ENCODE measurements at regions not wholly inside any gene's neighbourhood (a gene's known extent, or its start where the extent isn't known, plus 50 kb on each side); places are given as distances from the start of the nearest gene placed in this dataset.

GRCh38 chr12:114483996-114484395, 78.1 kb upstream of the TBX5 start:
- H3K9me3 Mint-ChIP-seq, result no peaks in the 10 kb centered on the region
- H3K4me3 Mint-ChIP-seq, result no peak overlapping the region
- intact Hi-C loops (cut with micrococcal nuclease), result no loop called here
- no peaks in the 10 kb centered on the region for H3K4me1 Mint-ChIP-seq (ENCODE audit: low read depth)
- H3K27me3 Mint-ChIP-seq, result peaks cover 43% of the 10 kb centered on the region
- H3K36me3 Mint-ChIP-seq (ENCODE audit: low read depth), result no peaks in the 10 kb centered on the region
- H3K27ac Mint-ChIP-seq, result no peak overlapping the region

DNA sequence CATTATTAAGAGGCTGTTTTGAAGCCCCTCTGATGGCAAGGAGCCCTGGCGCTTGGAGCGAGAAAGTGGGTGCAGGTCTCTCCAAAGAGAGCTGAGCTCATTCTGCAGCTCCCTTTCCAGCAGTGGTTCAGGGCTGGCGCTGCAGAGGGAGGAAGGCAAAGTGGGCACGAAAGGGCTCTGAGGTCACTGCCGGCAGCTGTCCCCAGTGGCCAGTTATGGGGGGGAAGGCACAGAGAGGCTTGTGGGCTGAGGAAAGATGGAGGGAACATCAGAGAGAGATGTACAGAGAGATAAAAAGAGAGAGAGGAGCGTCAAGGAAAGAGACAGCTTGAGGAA, 75.2 kb upstream of the TBX5 start:
- H3K27ac Mint-ChIP-seq, result no peak overlapping the region
- H3K4me3 Mint-ChIP-seq, result no peak overlapping the region
- no peaks in the 10 kb centered on the region for H3K36me3 Mint-ChIP-seq (ENCODE audit: low read depth)
- intact Hi-C loops (cut with micrococcal nuclease), result no loop called here
- H3K4me1 Mint-ChIP-seq (ENCODE audit: low read depth), result no peaks in the 10 kb centered on the region
- no peaks in the 10 kb centered on the region for H3K9me3 Mint-ChIP-seq
- H3K27me3 Mint-ChIP-seq, result peaks cover 59% of the 10 kb centered on the region

DNA sequence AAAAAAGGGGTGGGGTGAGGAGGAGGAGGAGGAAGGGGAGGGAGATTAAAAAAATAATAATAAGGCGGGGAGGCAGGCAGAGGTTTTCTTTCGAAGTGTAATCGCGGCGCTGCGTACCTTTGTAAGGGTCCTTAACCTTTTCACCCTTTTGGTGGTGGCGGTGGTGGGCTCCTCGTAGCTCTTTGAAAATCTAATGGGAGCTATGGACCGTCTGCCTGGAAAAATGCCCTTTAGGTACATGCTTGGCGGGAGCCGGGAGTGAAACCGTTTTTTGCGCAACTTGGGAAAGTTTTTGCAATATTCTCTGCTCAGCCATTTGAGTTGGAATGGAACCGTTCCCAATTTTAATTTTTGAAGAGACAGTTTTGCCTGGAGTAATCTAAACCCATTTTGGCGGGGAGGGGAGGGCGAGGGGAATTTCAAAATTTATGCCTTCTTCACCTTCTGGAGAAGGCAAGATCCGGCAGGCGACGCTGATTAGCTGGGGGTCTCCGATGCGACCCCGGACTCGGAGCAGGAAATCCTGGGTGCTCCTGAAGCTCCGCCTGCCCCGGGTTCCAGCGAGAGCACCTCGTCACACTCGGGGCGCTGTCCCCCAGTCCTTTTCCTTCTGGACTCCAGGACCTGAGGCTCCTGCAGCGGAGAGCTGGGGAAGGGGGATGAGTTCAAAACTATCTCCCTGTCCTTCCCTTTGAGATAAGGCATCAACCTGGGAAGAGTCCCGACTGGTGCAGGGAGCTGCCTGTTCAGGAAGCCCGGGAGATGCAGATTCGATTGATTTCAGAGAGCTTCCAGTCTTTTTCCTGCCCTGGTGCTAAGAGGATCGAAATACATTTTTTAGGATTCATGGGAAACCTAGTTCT, 74.6 kb upstream of the TBX5 start:
- H3K4me1 Mint-ChIP-seq (ENCODE audit: low read depth), result no peaks in the 10 kb centered on the region
- H3K27ac Mint-ChIP-seq, result no peak overlapping the region
- no peaks in the 10 kb centered on the region for H3K9me3 Mint-ChIP-seq
- no peak overlapping the region for H3K4me3 Mint-ChIP-seq
- no peaks in the 10 kb centered on the region for H3K36me3 Mint-ChIP-seq (ENCODE audit: low read depth)
- intact Hi-C loops (cut with micrococcal nuclease), result no loop called here
- H3K27me3 Mint-ChIP-seq, result peaks cover 59% of the 10 kb centered on the region

GRCh38 chr12:114479831-114480230, 73.9 kb upstream of the TBX5 start:
- no peak overlapping the region for H3K27ac Mint-ChIP-seq
- H3K4me3 Mint-ChIP-seq, result no peak overlapping the region
- no peaks in the 10 kb centered on the region for H3K36me3 Mint-ChIP-seq (ENCODE audit: low read depth)
- no peaks in the 10 kb centered on the region for H3K9me3 Mint-ChIP-seq
- peaks cover 56% of the 10 kb centered on the region for H3K27me3 Mint-ChIP-seq
- intact Hi-C loops (cut with micrococcal nuclease), result no loop called here
- H3K4me1 Mint-ChIP-seq (ENCODE audit: low read depth), result no peaks in the 10 kb centered on the region

GRCh38 chr12:114478865-114479264, 72.9 kb upstream of the TBX5 start:
- Mint-ChIP-seq H3K27ac (no peak overlapping the region), H3K4me1 (ENCODE audit: low read depth) (no peaks in the 10 kb centered on the region), H3K36me3 (ENCODE audit: low read depth) (no peaks in the 10 kb centered on the region), H3K27me3 (peaks cover 56% of the 10 kb centered on the region), H3K9me3 (no peaks in the 10 kb centered on the region), H3K4me3 (no peak overlapping the region)
- intact Hi-C loops (cut with micrococcal nuclease), result no loop called here

- Mint-ChIP-seq H3K27me3 (peaks cover 56% of the 10 kb centered on the region), H3K36me3 (ENCODE audit: low read depth) (no peaks in the 10 kb centered on the region), H3K27ac (no peak overlapping the region), H3K9me3 (no peaks in the 10 kb centered on the region), H3K4me3 (no peak overlapping the region), H3K4me1 (ENCODE audit: low read depth) (no peaks in the 10 kb centered on the region)
- intact Hi-C loops (cut with micrococcal nuclease), result no loop called here
These were observed 72.0 kb upstream of the TBX5 start for GRCh38 chr12:114477989-114478395.

GRCh38 chr12:114476159-114476558, 70.2 kb upstream of the TBX5 start:
- intact Hi-C loops (cut with micrococcal nuclease), result no loop called here
- Mint-ChIP-seq H3K27me3 (peaks cover 43% of the 10 kb centered on the region), H3K4me3 (no peak overlapping the region), H3K9me3 (no peaks in the 10 kb centered on the region), H3K4me1 (ENCODE audit: low read depth) (no peaks in the 10 kb centered on the region), H3K27ac (no peak overlapping the region), H3K36me3 (ENCODE audit: low read depth) (no peaks in the 10 kb centered on the region)

- Mint-ChIP-seq H3K36me3 (ENCODE audit: low read depth) (no peaks in the 10 kb centered on the region), H3K27ac (no peak overlapping the region), H3K27me3 (peaks cover 20% of the 10 kb centered on the region), H3K4me3 (no peak overlapping the region), H3K9me3 (no peaks in the 10 kb centered on the region), H3K4me1 (ENCODE audit: low read depth) (no peaks in the 10 kb centered on the region)
- intact Hi-C loops (cut with micrococcal nuclease), result no loop called here
These were observed 67.8 kb upstream of the TBX5 start for GRCh38 chr12:114473717-114474116.

DNA sequence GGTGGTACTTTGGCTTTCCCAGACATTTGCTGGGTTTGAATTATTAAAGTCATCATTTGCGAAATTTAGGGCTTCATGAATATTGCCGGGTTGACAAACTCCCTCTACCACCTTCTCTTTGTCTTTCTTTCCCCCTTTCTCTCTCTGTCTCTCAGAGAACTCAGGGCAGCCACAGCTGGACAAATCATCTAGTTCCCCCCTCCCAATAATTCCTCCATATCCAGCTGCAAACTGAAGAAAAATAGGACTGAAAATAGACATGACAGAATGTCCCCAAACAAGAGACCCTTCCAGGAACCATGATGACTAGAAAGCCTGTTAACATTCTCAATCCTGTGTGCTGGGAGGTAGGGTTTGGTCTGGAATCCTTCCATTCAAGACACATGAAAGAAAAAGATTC, 67.1 kb upstream of the TBX5 start:
- peaks cover 13% of the 10 kb centered on the region for H3K27me3 Mint-ChIP-seq

DNA sequence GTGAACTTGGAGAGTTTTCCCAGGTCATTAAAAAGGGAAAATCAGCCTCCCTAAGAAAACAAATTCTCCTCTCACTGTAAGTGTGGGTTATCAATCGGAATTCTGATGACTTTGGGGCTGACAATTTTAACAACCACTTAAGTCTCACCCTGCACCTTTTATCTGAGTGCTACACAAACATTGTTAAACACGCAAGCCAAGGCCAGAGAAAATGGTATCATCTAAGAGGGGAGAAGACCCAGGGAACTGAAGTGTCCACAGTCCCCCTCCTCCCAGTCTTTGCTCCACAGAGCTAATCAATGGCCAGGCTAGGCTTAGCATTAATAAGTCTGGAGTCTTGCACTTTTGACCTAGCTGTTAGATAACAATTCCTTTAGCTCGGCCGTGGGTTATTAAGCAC, 51.7 kb upstream of the TBX5 start:
- Mint-ChIP-seq H3K36me3 (ENCODE audit: low read depth) (no peaks in the 10 kb centered on the region), H3K27me3 (peaks cover 17% of the 10 kb centered on the region), H3K27ac (no peak overlapping the region), H3K4me3 (no peak overlapping the region), H3K9me3 (no peaks in the 10 kb centered on the region), H3K4me1 (ENCODE audit: low read depth) (no peaks in the 10 kb centered on the region)
- intact Hi-C loops (cut with micrococcal nuclease), result no loop called here

More for the DNA sequence above, 67.1 kb upstream of the TBX5 start:
- intact Hi-C loops (cut with micrococcal nuclease), result no loop called here
- no peaks in the 10 kb centered on the region for H3K4me1 Mint-ChIP-seq (ENCODE audit: low read depth)
- H3K9me3 Mint-ChIP-seq, result no peaks in the 10 kb centered on the region
- H3K27ac Mint-ChIP-seq, result no peak overlapping the region
- H3K4me3 Mint-ChIP-seq, result no peak overlapping the region
- no peaks in the 10 kb centered on the region for H3K36me3 Mint-ChIP-seq (ENCODE audit: low read depth)
